ENCODE measurements at regions not wholly inside any gene's neighbourhood (a gene's known extent, or its start where the extent isn't known, plus 50 kb on each side); places are given as distances from the start of the nearest gene placed in this dataset.

GRCh38 chrX:69277369-69277990, 112.2 kb upstream of the PJA1 start:
- no peak for TF ChIP-seq MAX (IDR thresholded peaks at IDR 0.05)
- no peak for TF ChIP-seq POLR2AphosphoS5 (IDR thresholded peaks at IDR 0.05; ENCODE audit: low read depth, low read length)
- TF ChIP-seq POLR2A (IDR thresholded peaks at IDR 0.05; ENCODE audit: borderline replicate concordance, extremely low read depth, insufficient read depth, insufficient read length), result no peak
- no peak for TF ChIP-seq ZFX (IDR thresholded peaks at IDR 0.05)
- TF ChIP-seq ZNF274 (IDR thresholded peaks at IDR 0.05; ENCODE audit: low read depth, low read length), result no peak
- no peak for TF ChIP-seq FOSL1 (IDR thresholded peaks at IDR 0.05; ENCODE audit: low read depth)
- no peak for TF ChIP-seq ELF1 (IDR thresholded peaks at IDR 0.05; ENCODE audit: borderline replicate concordance, low read depth)
- no peak for TF ChIP-seq REST (IDR thresholded peaks at IDR 0.05; ENCODE audit: low read depth)
- no peak for TF ChIP-seq EZH2phosphoT487 (IDR thresholded peaks at IDR 0.05; ENCODE audit: borderline replicate concordance)
- no peak for TF ChIP-seq SP1 (IDR thresholded peaks at IDR 0.05; ENCODE audit: low read depth)
- TF ChIP-seq ATF3 (IDR thresholded peaks at IDR 0.05), result no peak
- no peak for TF ChIP-seq ZBTB33 (IDR thresholded peaks at IDR 0.05; ENCODE audit: extremely low read depth, insufficient replicate concordance, low read length)
- TF ChIP-seq TCF7L2 (IDR thresholded peaks at IDR 0.05; ENCODE audit: borderline replicate concordance, extremely low read depth, insufficient read depth, insufficient read length), result no peak
- no peak for TF ChIP-seq CBX3 (IDR thresholded peaks at IDR 0.05; ENCODE audit: low read depth)
- TF ChIP-seq CTCF (IDR thresholded peaks at IDR 0.05 in 2 of 3, conservative IDR thresholded peaks at IDR 0.05 in 1 of 3; ENCODE audit: borderline replicate concordance in 1 of 3, insufficient read depth in 1 of 3, low read depth in 2 of 3, low read length in 2 of 3), result no peak
- TF ChIP-seq EZH2 (IDR thresholded peaks at IDR 0.05), result no peak
- no peak overlapping the region for H3K4me2 ChIP-seq (ENCODE audit: low read length)
- BruUV-seq (replicated peaks), result no TSS peak
- no peak for DNase-seq (ENCODE audit: low read depth, low spot score)
- no peaks in the 10 kb centered on the region for H3K27me3 ChIP-seq (ENCODE audit: insufficient read depth, low read length)
- no peak overlapping the region for H3K27ac ChIP-seq (ENCODE audit: low read depth, low read length)
- intact Hi-C loops (cut with micrococcal nuclease), result no loop called here
- ChIA-PET RAD21 (ENCODE audit: low non-redundant PET in 1 of 2, low total read pairs in 2 of 2, uncharacterized antibody in 2 of 2, unreplicated experiment in 2 of 2) (no interaction called here), POLR2A (no interaction called here), CTCF (no interaction called here)
- H3K4me3 ChIP-seq (replicated peaks in 1 of 2; ENCODE audit: low read depth in 1 of 2, low read length in 2 of 2), result no peak overlapping the region
- no peaks in the 10 kb centered on the region for H3K9me2 ChIP-seq (ENCODE audit: insufficient read depth)
- ATAC-seq, result no peak
- H3K9me3 ChIP-seq (ENCODE audit: control insufficient read depth in 1 of 2, insufficient read depth in 1 of 2, low read depth in 1 of 2, low read length in 2 of 2), result no peaks in the 10 kb centered on the region
- H3K36me3 ChIP-seq (ENCODE audit: control insufficient read depth in 1 of 2, insufficient read depth in 2 of 2, low read length in 2 of 2), result no peaks in the 10 kb centered on the region
- H2AFZ ChIP-seq (ENCODE audit: low read depth, low read length, poor library complexity, severe bottlenecking), result no peak overlapping the region
- H4K20me1 ChIP-seq (ENCODE audit: insufficient read depth), result no peaks in the 10 kb centered on the region
- H3K9ac ChIP-seq (ENCODE audit: low read length), result no peak overlapping the region
- no peaks in the 10 kb centered on the region for H3K4me1 ChIP-seq (ENCODE audit: control insufficient read depth in 1 of 2, insufficient read depth in 2 of 2, low read length in 2 of 2)
- no peaks in the 10 kb centered on the region for H3K79me2 ChIP-seq (ENCODE audit: insufficient read depth, low read length)
